ENCODE measurements at regions not wholly inside any gene's neighbourhood (a gene's known extent, or its start where the extent isn't known, plus 50 kb on each side); places are given as distances from the start of the nearest gene placed in this dataset.

DNA sequence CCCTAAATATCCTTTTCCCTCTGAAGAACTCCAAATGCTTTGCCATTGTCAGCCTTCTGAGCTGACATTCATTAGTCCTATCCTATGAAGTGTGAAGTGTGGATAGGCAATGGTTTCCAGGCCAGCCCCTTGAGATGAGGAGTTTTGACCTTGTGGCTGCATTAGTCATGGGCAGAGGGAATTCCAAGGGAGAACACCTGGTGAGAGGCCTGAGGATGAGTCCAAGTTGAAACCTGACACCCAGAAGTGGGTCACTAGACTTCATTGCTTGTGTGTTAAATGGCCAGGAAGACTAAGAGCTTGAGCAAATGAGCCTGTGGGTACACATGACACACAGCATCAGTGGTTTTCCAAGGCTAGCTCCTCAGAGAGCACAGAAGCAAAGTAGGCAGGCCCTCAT lies 260.8 kb downstream of the SKAP2 start:
- Histone ChIP-seq H3K9ac (ENCODE audit: low read length) (no peak overlapping the region), H3K9me3 (ENCODE audit: control extremely low read depth in 1 of 3, control insufficient read depth in 2 of 3, insufficient read depth in 1 of 3, low read length in 2 of 3) (no peaks in the 10 kb centered on the region), H3K36me3 (replicated peaks in 1 of 2; ENCODE audit: control extremely low read depth in 1 of 2, control insufficient read depth in 1 of 2, extremely low read depth in 1 of 2, insufficient read depth in 2 of 2, low read length in 1 of 2) (no peaks in the 10 kb centered on the region), H3K27me3 (replicated peaks in 1 of 4; ENCODE audit: control extremely low read depth in 1 of 4, control insufficient read depth in 3 of 4, insufficient read depth in 4 of 4, low read length in 3 of 4) (no peaks in the 10 kb centered on the region), H4K20me1 (ENCODE audit: control insufficient read depth, insufficient read depth, low read length, poor library complexity, severe bottlenecking) (no peaks in the 10 kb centered on the region), H3K4me3 (ENCODE audit: control extremely low read depth in 1 of 5, extremely low read depth in 1 of 5, insufficient read depth in 1 of 5, low read depth in 2 of 5, low read length in 4 of 5) (no peak overlapping the region), H3K79me2 (ENCODE audit: control insufficient read depth, insufficient read depth, low read length) (no peaks in the 10 kb centered on the region), H2AFZ (ENCODE audit: insufficient read depth, low read depth, low read length, poor library complexity, severe bottlenecking) (no peak overlapping the region), H3K27ac (ENCODE audit: low read length in 2 of 2) (no peak overlapping the region), H3K4me2 (replicated peaks; ENCODE audit: low read depth, low read length, poor library complexity, severe bottlenecking) (no peak overlapping the region), H3K4me1 (ENCODE audit: control insufficient read depth in 2 of 2, insufficient read depth in 2 of 2, low read length in 2 of 2) (no peaks in the 10 kb centered on the region)
- intact Hi-C loops (cut with micrococcal nuclease) = no loop called here
- Mint-ChIP-seq H3K27ac (no peak overlapping the region), H3K9me3 (ENCODE audit: insufficient read depth) (no peaks in the 10 kb centered on the region), H3K4me1 (no peaks in the 10 kb centered on the region), H3K4me3 (no peak overlapping the region), H3K27me3 (no peaks in the 10 kb centered on the region)
- ATAC-seq (ENCODE audit: low read depth) (no peak), DNase-seq (no peak)
- TF ChIP-seq, protein P1, sequence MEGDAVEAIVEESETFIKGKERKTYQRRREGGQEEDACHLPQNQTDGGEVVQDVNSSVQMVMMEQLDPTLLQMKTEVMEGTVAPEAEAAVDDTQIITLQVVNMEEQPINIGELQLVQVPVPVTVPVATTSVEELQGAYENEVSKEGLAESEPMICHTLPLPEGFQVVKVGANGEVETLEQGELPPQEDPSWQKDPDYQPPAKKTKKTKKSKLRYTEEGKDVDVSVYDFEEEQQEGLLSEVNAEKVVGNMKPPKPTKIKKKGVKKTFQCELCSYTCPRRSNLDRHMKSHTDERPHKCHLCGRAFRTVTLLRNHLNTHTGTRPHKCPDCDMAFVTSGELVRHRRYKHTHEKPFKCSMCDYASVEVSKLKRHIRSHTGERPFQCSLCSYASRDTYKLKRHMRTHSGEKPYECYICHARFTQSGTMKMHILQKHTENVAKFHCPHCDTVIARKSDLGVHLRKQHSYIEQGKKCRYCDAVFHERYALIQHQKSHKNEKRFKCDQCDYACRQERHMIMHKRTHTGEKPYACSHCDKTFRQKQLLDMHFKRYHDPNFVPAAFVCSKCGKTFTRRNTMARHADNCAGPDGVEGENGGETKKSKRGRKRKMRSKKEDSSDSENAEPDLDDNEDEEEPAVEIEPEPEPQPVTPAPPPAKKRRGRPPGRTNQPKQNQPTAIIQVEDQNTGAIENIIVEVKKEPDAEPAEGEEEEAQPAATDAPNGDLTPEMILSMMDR (IDR thresholded peaks at IDR 0.05) = no peak
- ChIA-PET POLR2A (no interaction called here), CTCF (no interaction called here)

DNA sequence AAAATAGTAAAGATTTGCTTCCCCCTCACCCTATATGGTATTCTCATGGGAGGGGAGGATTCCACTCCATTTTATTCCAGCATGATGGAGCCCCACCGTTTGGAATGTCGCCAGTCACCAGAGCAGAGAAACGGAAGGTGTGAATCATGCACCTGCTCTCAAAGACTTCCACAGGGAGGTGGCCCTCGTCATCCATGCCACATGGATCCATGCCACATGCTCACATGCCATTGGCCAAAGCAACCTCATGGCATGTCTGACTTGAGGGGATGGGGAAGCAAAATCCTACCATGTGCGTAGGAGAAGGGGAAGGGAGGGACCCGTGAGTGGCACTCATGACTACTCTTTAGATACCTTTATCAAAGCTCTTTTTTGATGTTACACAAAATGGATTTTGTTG lies 256.0 kb downstream of the SKAP2 start:
- no peak overlapping the region for H3K27ac Mint-ChIP-seq
- no peaks in the 10 kb centered on the region for H3K27me3 Mint-ChIP-seq

More for the DNA sequence above, 256.0 kb downstream of the SKAP2 start:
- Histone ChIP-seq H3K36me3 (replicated peaks in 1 of 2; ENCODE audit: control extremely low read depth in 1 of 2, control insufficient read depth in 1 of 2, extremely low read depth in 1 of 2, insufficient read depth in 2 of 2, low read length in 1 of 2) (no peaks in the 10 kb centered on the region), H3K4me2 (replicated peaks; ENCODE audit: low read depth, low read length, poor library complexity, severe bottlenecking) (no peak overlapping the region), H3K4me3 (ENCODE audit: control extremely low read depth in 1 of 5, extremely low read depth in 1 of 5, insufficient read depth in 1 of 5, low read depth in 2 of 5, low read length in 4 of 5) (no peak overlapping the region), H4K20me1 (ENCODE audit: control insufficient read depth, insufficient read depth, low read length, poor library complexity, severe bottlenecking) (no peaks in the 10 kb centered on the region), H3K27ac (ENCODE audit: low read length in 2 of 2) (no peak overlapping the region), H3K9me3 (ENCODE audit: control extremely low read depth in 1 of 3, control insufficient read depth in 2 of 3, insufficient read depth in 1 of 3, low read length in 2 of 3) (no peaks in the 10 kb centered on the region), H3K9ac (ENCODE audit: low read length) (no peak overlapping the region), H3K4me1 (ENCODE audit: control insufficient read depth in 2 of 2, insufficient read depth in 2 of 2, low read length in 2 of 2) (no peaks in the 10 kb centered on the region), H2AFZ (ENCODE audit: insufficient read depth, low read depth, low read length, poor library complexity, severe bottlenecking) (no peak overlapping the region), H3K79me2 (ENCODE audit: control insufficient read depth, insufficient read depth, low read length) (no peaks in the 10 kb centered on the region), H3K27me3 (replicated peaks in 1 of 4; ENCODE audit: control extremely low read depth in 1 of 4, control insufficient read depth in 3 of 4, insufficient read depth in 4 of 4, low read length in 3 of 4) (no peaks in the 10 kb centered on the region)
- ATAC-seq (ENCODE audit: low read depth) (no peak), DNase-seq (no peak)
- intact Hi-C loops (cut with micrococcal nuclease) = no loop called here
- no peaks in the 10 kb centered on the region for H3K9me3 Mint-ChIP-seq (ENCODE audit: insufficient read depth)
- TF ChIP-seq EZH2 (IDR thresholded peaks at IDR 0.05; ENCODE audit: borderline replicate concordance, insufficient read depth, low read depth, low read length, poor library complexity, severe bottlenecking) = no peak
- TF ChIP-seq, protein P1 (IDR thresholded peaks at IDR 0.05) = no peak
- H3K4me3 Mint-ChIP-seq = no peak overlapping the region
- no peaks in the 10 kb centered on the region for H3K4me1 Mint-ChIP-seq
- WGBS (ENCODE audit: insufficient coverage) = 87% methylated on average over 4 of the region's 6 CpGs
- ChIA-PET POLR2A (no interaction called here), CTCF (no interaction called here)

Data from B cell (primary cell).